ENCODE measurements at regions not wholly inside any gene's neighbourhood (a gene's known extent, or its start where the extent isn't known, plus 50 kb on each side); places are given as distances from the start of the nearest gene placed in this dataset.

DNA sequence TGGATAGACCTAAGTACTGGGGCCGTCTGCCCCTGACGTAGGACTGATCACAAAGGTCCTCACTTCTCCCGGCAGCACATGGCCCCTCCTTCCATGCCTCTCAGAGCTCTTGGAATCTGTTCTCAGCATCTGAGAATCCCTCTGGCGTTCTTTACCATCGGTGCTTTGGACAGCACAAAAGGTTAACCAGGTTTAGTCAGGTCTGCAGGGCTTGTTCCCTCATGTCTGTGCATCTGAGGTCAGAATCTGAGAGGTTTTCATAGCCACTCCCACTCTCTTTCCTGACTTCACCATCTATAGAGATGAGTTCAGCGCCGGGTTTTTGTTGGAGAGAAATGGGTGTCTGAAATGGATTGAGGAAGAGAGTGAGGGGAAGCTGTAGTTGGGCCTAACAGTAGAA lies 130.0 kb upstream of the ARHGAP5 start:
- H3K9me2 ChIP-seq (replicated peaks; ENCODE audit: control insufficient read depth, low read length): no peaks in the 10 kb centered on the region
- H3K36me3 ChIP-seq (ENCODE audit: control insufficient read depth, low read length): no peaks in the 10 kb centered on the region
- no peak overlapping the region for H3K4me2 ChIP-seq (ENCODE audit: low read length)
- no peaks in the 10 kb centered on the region for H3K4me1 ChIP-seq (ENCODE audit: control insufficient read depth, low read length)
- no peaks in the 10 kb centered on the region for H3K9me3 ChIP-seq (ENCODE audit: control insufficient read depth, insufficient read depth, low read length)
- no peak overlapping the region for H3K4me3 ChIP-seq (ENCODE audit: low read length)
- H3F3A ChIP-seq (ENCODE audit: control insufficient read depth, insufficient read depth): no peaks in the 10 kb centered on the region
- H3K27me3 ChIP-seq (ENCODE audit: control insufficient read depth, low read length): no peaks in the 10 kb centered on the region
- H3K79me2 ChIP-seq (ENCODE audit: control insufficient read depth, low read length): no peaks in the 10 kb centered on the region
- no peaks in the 10 kb centered on the region for H4K20me1 ChIP-seq (ENCODE audit: control insufficient read depth, insufficient read depth, low read depth, low read length)
- H3K27ac ChIP-seq (ENCODE audit: low read depth, low read length): no peak overlapping the region
- no peak for TF ChIP-seq CTCF (IDR thresholded peaks at IDR 0.05; ENCODE audit: low read depth, low read length, poor library complexity, severe bottlenecking)
- TF ChIP-seq EZH2phosphoT487 (IDR thresholded peaks at IDR 0.05; ENCODE audit: borderline replicate concordance, low read length): no peak

GRCh38 chr14:31947680-31948595 lies 129.2 kb upstream of the ARHGAP5 start:
- TF ChIP-seq EZH2phosphoT487 (IDR thresholded peaks at IDR 0.05; ENCODE audit: borderline replicate concordance, low read length): no peak
- no peaks in the 10 kb centered on the region for H3K79me2 ChIP-seq (ENCODE audit: control insufficient read depth, low read length)
- H3K9me3 ChIP-seq (ENCODE audit: control insufficient read depth, insufficient read depth, low read length): no peaks in the 10 kb centered on the region
- no peak overlapping the region for H3K4me2 ChIP-seq (ENCODE audit: low read length)
- no peaks in the 10 kb centered on the region for H4K20me1 ChIP-seq (ENCODE audit: control insufficient read depth, insufficient read depth, low read depth, low read length)
- H3K4me1 ChIP-seq (ENCODE audit: control insufficient read depth, low read length): no peaks in the 10 kb centered on the region
- H3K27me3 ChIP-seq (ENCODE audit: control insufficient read depth, low read length): no peaks in the 10 kb centered on the region
- H3K9me2 ChIP-seq (replicated peaks; ENCODE audit: control insufficient read depth, low read length): no peaks in the 10 kb centered on the region
- H3K4me3 ChIP-seq (ENCODE audit: low read length): no peak overlapping the region
- H3K27ac ChIP-seq (ENCODE audit: low read depth, low read length): no peak overlapping the region
- H3F3A ChIP-seq (ENCODE audit: control insufficient read depth, insufficient read depth): no peaks in the 10 kb centered on the region
- H3K36me3 ChIP-seq (ENCODE audit: control insufficient read depth, low read length): no peaks in the 10 kb centered on the region

- Histone ChIP-seq H3K9me2 (replicated peaks; ENCODE audit: control insufficient read depth, low read length) (no peaks in the 10 kb centered on the region), H3K27me3 (ENCODE audit: control insufficient read depth, low read length) (no peaks in the 10 kb centered on the region), H3K9me3 (ENCODE audit: control insufficient read depth, insufficient read depth, low read length) (no peaks in the 10 kb centered on the region), H4K20me1 (ENCODE audit: control insufficient read depth, insufficient read depth, low read depth, low read length) (no peaks in the 10 kb centered on the region), H3F3A (ENCODE audit: control insufficient read depth, insufficient read depth) (no peaks in the 10 kb centered on the region), H3K4me2 (ENCODE audit: low read length) (no peak overlapping the region), H3K4me3 (ENCODE audit: low read length) (no peak overlapping the region), H3K79me2 (ENCODE audit: control insufficient read depth, low read length) (no peaks in the 10 kb centered on the region), H3K27ac (ENCODE audit: low read depth, low read length) (no peak overlapping the region), H3K4me1 (ENCODE audit: control insufficient read depth, low read length) (no peaks in the 10 kb centered on the region), H3K36me3 (ENCODE audit: control insufficient read depth, low read length) (no peaks in the 10 kb centered on the region)
- no peak for TF ChIP-seq EZH2phosphoT487 (IDR thresholded peaks at IDR 0.05; ENCODE audit: borderline replicate concordance, low read length)
- TF ChIP-seq CTCF (IDR thresholded peaks at IDR 0.05; ENCODE audit: low read depth, low read length, poor library complexity, severe bottlenecking): no peak
Measured at GRCh38 chr14:31949709-31950108, 127.4 kb upstream of the ARHGAP5 start.

DNA sequence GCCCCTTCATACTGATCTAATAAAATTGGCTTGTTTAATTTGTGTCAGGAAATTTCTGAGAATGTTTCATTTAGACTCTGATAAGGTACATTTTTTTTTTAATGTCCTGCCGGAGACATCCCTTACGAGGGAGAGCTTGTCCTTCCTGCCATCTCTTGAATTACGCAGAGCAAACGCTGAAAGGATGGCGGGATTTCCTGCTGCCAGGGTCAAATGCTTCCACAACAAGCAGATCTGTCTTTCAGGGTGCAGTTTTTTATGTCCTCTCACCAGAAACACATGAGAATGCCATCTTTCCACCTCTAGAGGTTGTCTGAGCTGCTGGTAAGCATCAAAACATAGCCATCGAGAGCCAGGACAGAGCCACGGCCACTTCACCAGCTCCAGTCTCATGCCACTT lies 126.8 kb upstream of the ARHGAP5 start:
- Histone ChIP-seq H3K27me3 (ENCODE audit: control insufficient read depth, low read length) (no peaks in the 10 kb centered on the region), H3K4me1 (ENCODE audit: control insufficient read depth, low read length) (no peaks in the 10 kb centered on the region), H3K4me3 (ENCODE audit: low read length) (no peak overlapping the region), H3K4me2 (ENCODE audit: low read length) (no peak overlapping the region), H4K20me1 (ENCODE audit: control insufficient read depth, insufficient read depth, low read depth, low read length) (no peaks in the 10 kb centered on the region), H3K9me3 (ENCODE audit: control insufficient read depth, insufficient read depth, low read length) (no peaks in the 10 kb centered on the region), H3K79me2 (ENCODE audit: control insufficient read depth, low read length) (no peaks in the 10 kb centered on the region), H3K27ac (ENCODE audit: low read depth, low read length) (no peak overlapping the region), H3K36me3 (ENCODE audit: control insufficient read depth, low read length) (no peaks in the 10 kb centered on the region), H3K9me2 (replicated peaks; ENCODE audit: control insufficient read depth, low read length) (no peaks in the 10 kb centered on the region), H3F3A (ENCODE audit: control insufficient read depth, insufficient read depth) (no peaks in the 10 kb centered on the region)
- no peak for TF ChIP-seq EZH2phosphoT487 (IDR thresholded peaks at IDR 0.05; ENCODE audit: borderline replicate concordance, low read length)
- TF ChIP-seq CTCF (IDR thresholded peaks at IDR 0.05; ENCODE audit: low read depth, low read length, poor library complexity, severe bottlenecking): no peak

All from DOHH2 (cell line).